WTC11 (cell line): ENCODE measurements at regions not wholly inside any gene's neighbourhood (a gene's known extent, or its start where the extent isn't known, plus 50 kb on each side); places are given as distances from the start of the nearest gene placed in this dataset.

Experiments used
- ATAC-seq: fragments of 200-7000 bp; cut with Tn5 transposase; 2 replicates; pipeline ENCODE4 v1.10.0; 2021; ENCODE audit warnings: mild to moderate bottlenecking, moderate library complexity
- CTCF ChIA-PET: fragments of 300-600 bp; sonication (Branson Sonifier 250); formaldehyde crosslinking; loops from one replicate; lab custom pipeline; 2021; ENCODE audit warnings: antibody characterized with exemption; lab: Charles Lee
- POLR2A ChIA-PET: fragments of 350-600 bp; sonication (Branson Sonifier 250); formaldehyde crosslinking; loops from one replicate; lab custom pipeline; 2021; ENCODE audit warnings: antibody characterized with exemption; lab: Charles Lee
- DNase-seq: peaks from one replicate; pipeline ENCODE4 v3.0.0; 2021; ENCODE audit warnings: low spot score
- H3K27ac Mint-ChIP-seq: 2 replicates; pipeline ENCODE4 v1.8.0; 2021; ENCODE audit warnings: mixed read lengths
- H3K27me3 Mint-ChIP-seq: 2 replicates; pipeline ENCODE4 v1.8.0; 2021; ENCODE audit warnings: low read depth, mild to moderate bottlenecking, moderate library complexity, mixed read lengths
- H3K36me3 Mint-ChIP-seq: 2 replicates; pipeline ENCODE4 v1.8.0; 2021; ENCODE audit warnings: mixed read lengths
- H3K4me1 Mint-ChIP-seq: 2 replicates; pipeline ENCODE4 v1.8.0; 2022; ENCODE audit warnings: mixed read lengths
- H3K4me3 Mint-ChIP-seq: 2 replicates; pipeline ENCODE4 v1.8.0; 2021; ENCODE audit warnings: mild to moderate bottlenecking, moderate library complexity, mixed read lengths
- H3K9me3 Mint-ChIP-seq: 2 replicates; pipeline ENCODE4 v1.8.0; 2021; ENCODE audit warnings: mixed read lengths
- AFF4 ChIP-seq: sonication (generic); formaldehyde crosslinking; IDR thresholded peaks from 2 replicates; pipeline ENCODE4 v1.8.1; 2023; ENCODE audit warnings: mild to moderate bottlenecking, missing genetic modification reagents, borderline replicate concordance
- ATF2 ChIP-seq: sonication (generic); formaldehyde crosslinking; IDR thresholded peaks from 2 replicates; pipeline ENCODE4 v1.8.1; 2022; ENCODE audit warnings: low read depth, missing genetic modification reagents, borderline replicate concordance
- CREB1 ChIP-seq: sonication (generic); formaldehyde crosslinking; IDR thresholded peaks from 2 replicates; pipeline ENCODE4 v1.8.0; 2023; ENCODE audit warnings: mild to moderate bottlenecking, missing genetic modification reagents
- CTCF ChIP-seq: fragments of 200-600 bp; IDR thresholded peaks from 2 replicates; pipeline ENCODE4 v1.8.0; 2022; ENCODE audit warnings: antibody characterized with exemption
- E2F1 ChIP-seq: sonication (generic); formaldehyde crosslinking; IDR thresholded peaks from 2 replicates; pipeline ENCODE4 v1.8.0; 2022; ENCODE audit warnings: mild to moderate bottlenecking, missing genetic modification reagents
- ESRRA ChIP-seq: sonication (generic); formaldehyde crosslinking; IDR thresholded peaks from 2 replicates; pipeline ENCODE4 v1.8.1; 2022; ENCODE audit warnings: mild to moderate bottlenecking, missing genetic modification reagents, borderline replicate concordance
- KAT7 ChIP-seq: sonication (generic); formaldehyde crosslinking; IDR thresholded peaks from 2 replicates; pipeline ENCODE4 v1.8.1; 2023; ENCODE audit warnings: missing genetic modification reagents, mild to moderate bottlenecking, borderline replicate concordance
- MAX ChIP-seq: sonication (generic); formaldehyde crosslinking; IDR thresholded peaks from 2 replicates; pipeline ENCODE4 v1.8.0; 2022; ENCODE audit warnings: mild to moderate bottlenecking, missing genetic modification reagents
- MLX ChIP-seq: sonication (generic); formaldehyde crosslinking; IDR thresholded peaks from 2 replicates; pipeline ENCODE4 v1.8.1; 2023; ENCODE audit warnings: mild to moderate bottlenecking, missing genetic modification reagents, moderate library complexity
- MYBL2 ChIP-seq: sonication (generic); formaldehyde crosslinking; IDR thresholded peaks from 2 replicates; pipeline ENCODE4 v1.8.1; 2023; ENCODE audit warnings: mild to moderate bottlenecking, moderate library complexity, missing genetic modification reagents
- PRDM15 ChIP-seq: sonication (generic); formaldehyde crosslinking; IDR thresholded peaks from 2 replicates; pipeline ENCODE4 v1.8.0; 2022; ENCODE audit warnings: missing genetic modification reagents
- RELA ChIP-seq: sonication (generic); formaldehyde crosslinking; IDR thresholded peaks from 2 replicates; pipeline ENCODE4 v1.8.1; 2022; ENCODE audit warnings: missing genetic modification reagents, mild to moderate bottlenecking, borderline replicate concordance
- RORB ChIP-seq: fragments of 250-450 bp; sonication (Bioruptor Pico); IDR thresholded peaks from 2 replicates; pipeline ENCODE4 v1.9.0; 2021; ENCODE audit warnings: mild to moderate bottlenecking
- ZBTB43 ChIP-seq: sonication (generic); formaldehyde crosslinking; IDR thresholded peaks from 2 replicates; pipeline ENCODE4 v1.8.1; 2023; ENCODE audit warnings: mild to moderate bottlenecking, missing genetic modification reagents
- ZNF232 ChIP-seq: sonication (generic); formaldehyde crosslinking; IDR thresholded peaks from 2 replicates; pipeline ENCODE4 v1.8.0; 2022; ENCODE audit warnings: mild to moderate bottlenecking, missing genetic modification reagents
- ZNF396 ChIP-seq: fragments of 250-450 bp; sonication (Bioruptor Pico); IDR thresholded peaks from 2 replicates; pipeline ENCODE4 v1.8.0; 2021; ENCODE audit warnings: mild to moderate bottlenecking, moderate library complexity, borderline replicate concordance
- ZNF416 ChIP-seq: fragments of 250-450 bp; sonication (Bioruptor Pico); IDR thresholded peaks from 2 replicates; pipeline ENCODE4 v1.9.0; 2021; ENCODE audit warnings: mild to moderate bottlenecking, inconsistent platforms
- ZNF671 ChIP-seq: fragments of 250-450 bp; sonication (Bioruptor Pico); IDR thresholded peaks from 2 replicates; pipeline ENCODE4 v1.8.0; 2021; ENCODE audit warnings: mild to moderate bottlenecking

- TF ChIP-seq AFF4 (CRISPR knock-in tag) (no peak), ZNF671 (no peak), CREB1 (CRISPR knock-in tag) (no peak), ESRRA (CRISPR knock-in tag) (no peak), MYBL2 (CRISPR knock-in tag) (no peak), RORB (no peak), PRDM15 (CRISPR knock-in tag) (no peak), ATF2 (CRISPR knock-in tag) (no peak), ZNF396 (no peak)
These were observed 83.8 kb upstream of the ATP10B start (continued) for GRCh38 chr5:160935776-160936175.

- POLR2A ChIA-PET = no interaction called here
- CTCF ChIA-PET = interaction anchor here (1.2 kb wide), 1 partner anchor 58 kb away, joined by 3 read pairs; no protein-coding TSS in a partner anchor
- DNase-seq (no peak), ATAC-seq (no peak)
- Mint-ChIP-seq H3K9me3 (no peaks in the 10 kb centered on the region; the same call in 1 of the 2 replicates), H3K27me3 (no peaks in the 10 kb centered on the region), H3K4me3 (no peak overlapping the region), H3K4me1 (peaks cover 35% of the 10 kb centered on the region), H3K27ac (no peak overlapping the region), H3K36me3 (no peaks in the 10 kb centered on the region)
- no peak for TF ChIP-seq ZNF671
- no peak for TF ChIP-seq MAX (CRISPR knock-in tag)
- TF ChIP-seq MLX (CRISPR knock-in tag) = no peak
- TF ChIP-seq CTCF = no peak
- TF ChIP-seq E2F1 (CRISPR knock-in tag) = no peak
- no peak for TF ChIP-seq KAT7 (CRISPR knock-in tag)
- TF ChIP-seq ZBTB43 = no peak
- no peak for TF ChIP-seq RELA (CRISPR knock-in tag)
- no peak for TF ChIP-seq ESRRA (CRISPR knock-in tag)
- no peak for TF ChIP-seq PRDM15 (CRISPR knock-in tag)
- no peak for TF ChIP-seq ZNF232
- TF ChIP-seq ZNF416 (CRISPR knock-in tag) = no peak
These were observed 79.3 kb upstream of the ATP10B start for GRCh38 chr5:160931283-160931682.
